ENCODE measurements at regions not wholly inside any gene's neighbourhood (a gene's known extent, or its start where the extent isn't known, plus 50 kb on each side); places are given as distances from the start of the nearest gene placed in this dataset.

DNA sequence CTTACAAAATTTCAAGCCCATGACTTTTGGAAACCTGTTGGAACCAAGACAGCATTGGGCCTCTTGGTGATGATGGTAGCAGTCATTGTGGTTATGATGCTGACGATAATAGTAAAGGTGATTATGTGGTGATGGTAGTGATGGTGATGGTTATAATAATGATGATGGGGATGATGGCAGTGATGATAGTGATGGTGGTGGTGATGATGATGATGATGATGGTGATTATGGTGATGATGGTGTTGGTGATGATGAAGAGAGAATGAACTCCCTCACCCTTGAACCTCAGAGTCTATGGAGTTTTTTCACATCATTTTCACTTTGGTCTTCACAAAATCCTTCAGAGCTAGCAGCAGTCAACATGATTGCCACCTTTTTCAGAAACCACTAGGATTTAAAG is 105.3 kb upstream of the ASIC2 start:
- H3K9me1 ChIP-seq (replicated peaks; ENCODE audit: control insufficient read depth, extremely low read depth, insufficient read depth, low read length), result no peaks in the 10 kb centered on the region
- CTCF ChIA-PET, result no interaction called here
- FAIRE-seq (no peak), DNase-seq (ENCODE audit: low read depth, low spot score) (no peak)
- no peaks in the 10 kb centered on the region for H4K20me1 ChIP-seq (replicated peaks; ENCODE audit: control insufficient read depth, extremely low read depth, insufficient read depth, low read length)
- H3K79me2 ChIP-seq (ENCODE audit: control insufficient read depth, insufficient read depth, low read length), result no peaks in the 10 kb centered on the region
- BruUV-seq (replicated peaks), result no TSS peak
- intact Hi-C loops (cut with micrococcal nuclease) (no loop called here), dilution Hi-C loops (cut with MboI; ENCODE audit: extremely low pct_ligation_motif_present, low sequenced_read_pairs) (no loop called here)
- no peak overlapping the region for H3K9ac ChIP-seq (replicated peaks; ENCODE audit: extremely low read depth, insufficient read depth, low read length)
- H2AFZ ChIP-seq (ENCODE audit: low read depth, low read length), result no peak overlapping the region
- POLR2A ChIA-PET, result no interaction called here
- H3K36me3 ChIP-seq (ENCODE audit: control insufficient read depth in 2 of 2, extremely low read depth in 1 of 2, insufficient read depth in 2 of 2, low read length in 2 of 2), result no peaks in the 10 kb centered on the region
- no peak overlapping the region for H3K27ac ChIP-seq (ENCODE audit: insufficient read depth, low read depth, low read length)
- H3K4me3 ChIP-seq (replicated peaks in 1 of 3; ENCODE audit: insufficient read depth in 1 of 3, low read depth in 1 of 3, low read length in 3 of 3), result no peak overlapping the region
- H3K4me2 ChIP-seq (ENCODE audit: insufficient read depth, low read length), result no peak overlapping the region
- TF ChIP-seq POLR2A (IDR thresholded peaks at IDR 0.05; ENCODE audit: low read depth, low read length) (no peak), POLR2AphosphoS5 (IDR thresholded peaks at IDR 0.05; ENCODE audit: insufficient read depth, low read depth, low read length) (no peak), GATA2 (IDR thresholded peaks at IDR 0.05; ENCODE audit: insufficient read depth, insufficient read length, low read depth, low read length) (no peak), JUN (IDR thresholded peaks at IDR 0.05; ENCODE audit: borderline replicate concordance, insufficient read depth, insufficient read length, low read depth) (no peak), MYC (IDR thresholded peaks at IDR 0.05; ENCODE audit: low read depth, low read length) (no peak)
- TF ChIP-seq, protein P1, sequence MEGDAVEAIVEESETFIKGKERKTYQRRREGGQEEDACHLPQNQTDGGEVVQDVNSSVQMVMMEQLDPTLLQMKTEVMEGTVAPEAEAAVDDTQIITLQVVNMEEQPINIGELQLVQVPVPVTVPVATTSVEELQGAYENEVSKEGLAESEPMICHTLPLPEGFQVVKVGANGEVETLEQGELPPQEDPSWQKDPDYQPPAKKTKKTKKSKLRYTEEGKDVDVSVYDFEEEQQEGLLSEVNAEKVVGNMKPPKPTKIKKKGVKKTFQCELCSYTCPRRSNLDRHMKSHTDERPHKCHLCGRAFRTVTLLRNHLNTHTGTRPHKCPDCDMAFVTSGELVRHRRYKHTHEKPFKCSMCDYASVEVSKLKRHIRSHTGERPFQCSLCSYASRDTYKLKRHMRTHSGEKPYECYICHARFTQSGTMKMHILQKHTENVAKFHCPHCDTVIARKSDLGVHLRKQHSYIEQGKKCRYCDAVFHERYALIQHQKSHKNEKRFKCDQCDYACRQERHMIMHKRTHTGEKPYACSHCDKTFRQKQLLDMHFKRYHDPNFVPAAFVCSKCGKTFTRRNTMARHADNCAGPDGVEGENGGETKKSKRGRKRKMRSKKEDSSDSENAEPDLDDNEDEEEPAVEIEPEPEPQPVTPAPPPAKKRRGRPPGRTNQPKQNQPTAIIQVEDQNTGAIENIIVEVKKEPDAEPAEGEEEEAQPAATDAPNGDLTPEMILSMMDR (IDR thresholded peaks at IDR 0.05; ENCODE audit: extremely low read depth in 1 of 2, insufficient read depth in 1 of 2, low read depth in 1 of 2, low read length in 2 of 2), result no peak
- H3K4me1 ChIP-seq (ENCODE audit: control insufficient read depth, extremely low read depth, insufficient read depth, low read length), result no peaks in the 10 kb centered on the region
- H3K27me3 ChIP-seq (ENCODE audit: control insufficient read depth in 2 of 2, insufficient read depth in 2 of 2, low read length in 2 of 2), result no peaks in the 10 kb centered on the region
- H3K9me3 ChIP-seq (replicated peaks; ENCODE audit: control insufficient read depth, insufficient read depth, low read length), result no peaks in the 10 kb centered on the region

DNA sequence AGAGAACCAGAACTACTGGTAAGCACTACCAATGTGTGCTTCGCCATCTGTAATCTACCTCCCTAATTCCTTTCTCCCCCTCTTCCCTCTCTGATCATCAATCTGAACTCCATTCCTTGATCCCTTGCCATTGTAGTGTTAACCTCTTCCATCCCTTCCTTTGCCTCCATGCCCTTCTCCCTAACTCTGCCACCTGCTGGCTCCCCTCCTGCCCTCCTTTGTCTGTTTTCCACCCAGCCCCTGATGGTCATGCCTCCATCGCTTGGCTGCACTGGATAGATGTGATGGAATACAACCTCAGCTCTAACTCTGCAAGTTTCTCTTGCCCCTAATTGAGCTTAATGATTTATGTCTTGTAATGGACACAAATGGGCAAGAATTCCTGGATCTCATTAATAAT is 108.2 kb upstream of the ASIC2 start:
- no peaks in the 10 kb centered on the region for H3K79me2 ChIP-seq (ENCODE audit: control insufficient read depth, insufficient read depth, low read length)
- no peaks in the 10 kb centered on the region for H3K36me3 ChIP-seq (ENCODE audit: control insufficient read depth in 2 of 2, extremely low read depth in 1 of 2, insufficient read depth in 2 of 2, low read length in 2 of 2)
- no peaks in the 10 kb centered on the region for H3K9me3 ChIP-seq (replicated peaks; ENCODE audit: control insufficient read depth, insufficient read depth, low read length)
- no peak overlapping the region for H2AFZ ChIP-seq (ENCODE audit: low read depth, low read length)
- dilution Hi-C loops (cut with MboI; ENCODE audit: extremely low pct_ligation_motif_present, low sequenced_read_pairs) (no loop called here), intact Hi-C loops (cut with micrococcal nuclease) (no loop called here)
- ChIA-PET POLR2A (no interaction called here), CTCF (no interaction called here)
- no peak overlapping the region for H3K9ac ChIP-seq (replicated peaks; ENCODE audit: extremely low read depth, insufficient read depth, low read length)
- DNase-seq (ENCODE audit: low read depth, low spot score), result no peak
- no peak overlapping the region for H3K4me3 ChIP-seq (replicated peaks in 1 of 3; ENCODE audit: insufficient read depth in 1 of 3, low read depth in 1 of 3, low read length in 3 of 3)
- FAIRE-seq, result no peak
- H3K4me2 ChIP-seq (ENCODE audit: insufficient read depth, low read length), result no peak overlapping the region
- no peak overlapping the region for H3K27ac ChIP-seq (ENCODE audit: insufficient read depth, low read depth, low read length)
- BruUV-seq (replicated peaks), result no TSS peak
- TF ChIP-seq, protein P2, sequence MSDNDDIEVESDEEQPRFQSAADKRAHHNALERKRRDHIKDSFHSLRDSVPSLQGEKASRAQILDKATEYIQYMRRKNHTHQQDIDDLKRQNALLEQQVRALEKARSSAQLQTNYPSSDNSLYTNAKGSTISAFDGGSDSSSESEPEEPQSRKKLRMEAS (IDR thresholded peaks at IDR 0.05; ENCODE audit: insufficient read depth, insufficient read length), result no peak
- TF ChIP-seq POLR2AphosphoS5 (IDR thresholded peaks at IDR 0.05; ENCODE audit: insufficient read depth, low read depth, low read length) (no peak), MYC (IDR thresholded peaks at IDR 0.05; ENCODE audit: low read depth, low read length) (no peak)
- no peaks in the 10 kb centered on the region for H3K4me1 ChIP-seq (ENCODE audit: control insufficient read depth, extremely low read depth, insufficient read depth, low read length)
- no peaks in the 10 kb centered on the region for H3K9me1 ChIP-seq (replicated peaks; ENCODE audit: control insufficient read depth, extremely low read depth, insufficient read depth, low read length)
- H3K27me3 ChIP-seq (ENCODE audit: control insufficient read depth in 2 of 2, insufficient read depth in 2 of 2, low read length in 2 of 2), result no peaks in the 10 kb centered on the region
- no peaks in the 10 kb centered on the region for H4K20me1 ChIP-seq (replicated peaks; ENCODE audit: control insufficient read depth, extremely low read depth, insufficient read depth, low read length)

Measured in endothelial cell of umbilical vein (primary cell).